IMR-90 (cell line): ENCODE measurements at regions not wholly inside any gene's neighbourhood (a gene's known extent, or its start where the extent isn't known, plus 50 kb on each side); places are given as distances from the start of the nearest gene placed in this dataset.

Experiments used
- ATAC-seq: fragments of 200-7000 bp; cut with Tn5 transposase; 2 replicates; pipeline ENCODE4 v1.9.1; 2020; ENCODE audit warnings: low read depth, mild to moderate bottlenecking, moderate library complexity
- BruUV-seq: library from RNA; stranded (reverse); fragments of 400-500 nt; replicated peaks from 2 replicates; lab custom pipeline; 2021; lab: Mats Ljungman, UMichigan
- CTCF ChIA-PET: fragments of 300-600 bp; formaldehyde crosslinking; extraction: SDS; loops from one replicate; lab custom pipeline; 2021; ENCODE audit warnings: antibody characterized with exemption; lab: Yijun Ruan, JAX
- POLR2A ChIA-PET: fragments of 300-600 bp; sonication (Branson Sonifier 250); formaldehyde crosslinking; loops from one replicate; lab custom pipeline; 2022; ENCODE audit warnings: antibody characterized with exemption; ENCODE audit not compliant: unreplicated experiment; lab: Charles Lee
- DNase-seq: peaks from one replicate; pipeline ENCODE4 v3.0.0; 2013
- H2AFZ ChIP-seq: replicated peaks from 2 replicates; pipeline ENCODE3; 2013; ENCODE audit warnings: low read length, mild to moderate bottlenecking; ENCODE audit not compliant: poor library complexity
- H2AK5ac ChIP-seq: 2 replicates; pipeline ENCODE4 v1.6.1; 2013; ENCODE audit warnings: low read depth, low read length, inconsistent platforms
- H2AK9ac ChIP-seq: replicated peaks from 2 replicates; pipeline ENCODE3; 2013; ENCODE audit warnings: mild to moderate bottlenecking, low read depth, low read length, moderate library complexity; ENCODE audit not compliant: poor library complexity
- H2BK120ac ChIP-seq: 2 replicates; pipeline ENCODE4 v1.6.1; 2013; ENCODE audit warnings: low read depth, low read length, inconsistent platforms
- H2BK15ac ChIP-seq: 3 replicates; pipeline ENCODE4 v1.6.1; 2013; ENCODE audit warnings: low read depth, low read length, inconsistent platforms
- H2BK20ac ChIP-seq: 2 replicates; pipeline ENCODE4 v1.6.1; 2013; ENCODE audit warnings: low read depth, mild to moderate bottlenecking, inconsistent platforms, low read length, moderate library complexity
- H2BK5ac ChIP-seq: 2 replicates; pipeline ENCODE4 v1.6.1; 2013; ENCODE audit warnings: mild to moderate bottlenecking, low read depth, low read length, inconsistent platforms; ENCODE audit not compliant: poor library complexity, severe bottlenecking
- H3K14ac ChIP-seq: replicated peaks from 2 replicates; pipeline ENCODE4 v1.6.1; 2013; ENCODE audit warnings: low read depth, low read length, inconsistent platforms
- H3K18ac ChIP-seq: 2 replicates; pipeline ENCODE4 v1.6.1; 2013; ENCODE audit warnings: low read depth, low read length, control low read depth
- H3K23ac ChIP-seq: 2 replicates; pipeline ENCODE4 v1.6.1; 2013; ENCODE audit warnings: low read depth, low read length, inconsistent platforms
- H3K27ac ChIP-seq: 2 replicates; pipeline ENCODE4 v1.5.1; 2013; ENCODE audit warnings: mild to moderate bottlenecking, control low read depth, low read length; ENCODE audit not compliant: insufficient read depth
- H3K27me3 ChIP-seq: 2 replicates; pipeline ENCODE4 v1.6.1; 2013; ENCODE audit warnings: low read length; ENCODE audit not compliant: control insufficient read depth, insufficient read depth
- H3K36me3 ChIP-seq: 2 replicates; pipeline ENCODE4 v1.6.1; 2013; ENCODE audit warnings: low read length, mixed read lengths; ENCODE audit not compliant: control insufficient read depth, insufficient read depth
- H3K4ac ChIP-seq: 2 replicates; pipeline ENCODE4 v1.6.1; 2013; ENCODE audit warnings: low read depth, low read length, inconsistent platforms
- H3K4me1 ChIP-seq: 2 replicates; pipeline ENCODE4 v1.6.1; 2013; ENCODE audit warnings: low read length, mixed read lengths; ENCODE audit not compliant: control insufficient read depth, insufficient read depth
- H3K4me2 ChIP-seq: 2 replicates; pipeline ENCODE4 v1.6.1; 2013; ENCODE audit warnings: low read depth, mild to moderate bottlenecking, control low read depth, low read length, moderate library complexity
- H3K4me3 ChIP-seq: 2 replicates; pipeline ENCODE4 v1.5.1; 2013; ENCODE audit warnings: low read depth, mild to moderate bottlenecking, control low read depth, low read length, moderate library complexity; ENCODE audit not compliant: insufficient read depth
- H3K56ac ChIP-seq: 2 replicates; pipeline ENCODE4 v1.6.1; 2013; ENCODE audit warnings: low read length, inconsistent platforms; ENCODE audit not compliant: insufficient read depth; ENCODE audit errors: extremely low read depth
- H3K79me1 ChIP-seq, 2 experiments: 2 replicates each; pipeline ENCODE4 v1.6.1; 2013; ENCODE audit warnings: low read length in 2 of 2, inconsistent platforms in 1 of 2, low read depth in 1 of 2
- H3K9ac ChIP-seq: 2 replicates; pipeline ENCODE4 v1.6.1; 2013; ENCODE audit warnings: low read depth, low read length, control low read depth
- H3K9me1 ChIP-seq: 2 replicates; pipeline ENCODE4 v1.6.1; 2013; ENCODE audit warnings: low read length, inconsistent platforms; ENCODE audit not compliant: insufficient read depth
- H3K9me3 ChIP-seq: 2 replicates; pipeline ENCODE4 v1.6.1; 2013; ENCODE audit warnings: low read length; ENCODE audit not compliant: control insufficient read depth, insufficient read depth
- H4K20me1 ChIP-seq: 2 replicates; pipeline ENCODE4 v1.6.1; 2013; ENCODE audit warnings: low read length, inconsistent platforms; ENCODE audit not compliant: insufficient read depth
- H4K5ac ChIP-seq: 2 replicates; pipeline ENCODE4 v1.6.1; 2013; ENCODE audit warnings: mild to moderate bottlenecking, low read depth, low read length, control low read depth
- H4K8ac ChIP-seq, 2 experiments: 2 replicates each; pipeline ENCODE4 v1.6.1; 2013; ENCODE audit warnings: low read depth in 2 of 2, low read length in 2 of 2, control low read depth in 1 of 2, inconsistent platforms in 1 of 2
- H4K91ac ChIP-seq: 2 replicates; pipeline ENCODE4 v1.6.1; 2013; ENCODE audit warnings: low read depth, low read length, inconsistent platforms; ENCODE audit not compliant: insufficient read depth
- CEBPB ChIP-seq: IDR thresholded peaks from 2 replicates; pipeline ENCODE4 v1.6.1; 2012; ENCODE audit warnings: low read depth, low read length, improper control_type of control experiment
- MXI1 ChIP-seq: IDR thresholded peaks from 2 replicates; pipeline ENCODE4 v1.6.1; 2012; ENCODE audit warnings: low read depth, mild to moderate bottlenecking, low read length, moderate library complexity, borderline replicate concordance
- SMC3 ChIP-seq: fragments of 150-350 bp; IDR thresholded peaks from 2 replicates; pipeline ENCODE4 v1.6.1; 2016; ENCODE audit warnings: low read depth, mild to moderate bottlenecking, antibody characterized with exemption, low read length, moderate library complexity
- WGBS, 2 experiments: methylation state at CpG; one replicate each; pipeline versions ENCODE4 v1.1.5 to v1.1.7; 2013; ENCODE audit warnings: missing lambda C conversion rate in 2 of 2; ENCODE audit not compliant: insufficient read length in 1 of 2; ENCODE audit errors: extremely low coverage in 2 of 2; 5-methylcytosine and 5-hydroxymethylcytosine counted together
- dilution Hi-C: fragments of 300-500 bp; cut with HindIII; formaldehyde crosslinking; loops from one replicate; pipeline ENCODE4 v1.14.3; 2018; ENCODE audit warnings: low sequenced_read_pairs; ENCODE audit not compliant: unreplicated experiment
- in situ Hi-C: fragments of 300-500 bp; cut with MboI; formaldehyde crosslinking; loops from 3 replicates; pipeline ENCODE4 v1.14.3; 2019; ENCODE audit warnings: low sequenced_read_pairs, inconsistent platforms, mixed read lengths
- intact Hi-C: fragments of 100-400 bp; cut with micrococcal nuclease; formaldehyde crosslinking; loops from 2 replicates; pipeline ENCODE4 v1.10.0; 2022
- TF ChIP-seq, protein P1 (sequence below): fragments of 150-350 bp; IDR thresholded peaks from 2 replicates; pipeline ENCODE4 v1.6.1; 2017; ENCODE audit warnings: mild to moderate bottlenecking, antibody characterized with exemption, low read length, low read depth

DNA sequence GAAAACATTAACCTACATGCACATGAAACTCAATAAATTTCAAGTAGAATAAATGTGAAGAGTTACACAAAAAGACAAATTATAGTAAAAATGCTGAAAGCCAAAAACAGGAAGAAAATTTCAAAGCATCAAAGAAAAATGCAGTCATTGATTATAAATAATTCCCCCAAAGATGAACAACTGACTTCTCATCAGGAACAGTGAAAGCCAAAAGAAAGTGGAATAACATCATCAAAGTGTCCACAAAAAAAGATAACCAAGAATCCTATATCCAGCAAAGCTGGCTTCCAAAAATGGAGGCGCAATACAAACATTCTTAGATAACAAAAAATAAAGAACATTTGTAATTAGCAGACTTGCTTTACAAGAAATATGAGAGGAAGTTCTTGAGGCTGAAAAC, 161.6 kb downstream of the CMPK2 start:
- ChIA-PET CTCF (no interaction called here), POLR2A (no interaction called here)
- Histone ChIP-seq H3K56ac (no peak overlapping the region), H3K27ac (no peak overlapping the region), H3K79me1 (no peaks in the 10 kb centered on the region), H3K4ac (no peak overlapping the region), H3K14ac (no peak overlapping the region), H3K9ac (no peak overlapping the region), H4K8ac (no peak overlapping the region), H2AK5ac (no peak overlapping the region), H3K4me2 (no peak overlapping the region), H3K9me1 (no peaks in the 10 kb centered on the region), H2BK20ac (no peak overlapping the region), H2BK120ac (no peak overlapping the region), H2BK15ac (no peak overlapping the region), H3K18ac (no peak overlapping the region), H3K4me1 (no peaks in the 10 kb centered on the region), H3K4me3 (no peak overlapping the region), H3K36me3 (no peaks in the 10 kb centered on the region), H3K27me3 (no peaks in the 10 kb centered on the region), H3K9me3 (no peaks in the 10 kb centered on the region; the same call in 1 of the 2 replicates), H4K5ac (no peak overlapping the region), H4K91ac (no peak overlapping the region), H3K23ac (no peak overlapping the region), H2AK9ac (no peak overlapping the region), H4K20me1 (no peaks in the 10 kb centered on the region), H2AFZ (no peak overlapping the region), H2BK5ac (no peak overlapping the region)
- intact Hi-C loops = no loop called here
- ATAC-seq (no peak), DNase-seq (no peak)
- in situ Hi-C loops = no loop called here
- dilution Hi-C loops = no loop called here
- BruUV-seq = no TSS peak
- no CpG with 5 or more reads among the region's 1 CpG for WGBS, 2 experiments
- TF ChIP-seq CEBPB (no peak), SMC3 (no peak), MXI1 (no peak)
- TF ChIP-seq, protein P1, sequence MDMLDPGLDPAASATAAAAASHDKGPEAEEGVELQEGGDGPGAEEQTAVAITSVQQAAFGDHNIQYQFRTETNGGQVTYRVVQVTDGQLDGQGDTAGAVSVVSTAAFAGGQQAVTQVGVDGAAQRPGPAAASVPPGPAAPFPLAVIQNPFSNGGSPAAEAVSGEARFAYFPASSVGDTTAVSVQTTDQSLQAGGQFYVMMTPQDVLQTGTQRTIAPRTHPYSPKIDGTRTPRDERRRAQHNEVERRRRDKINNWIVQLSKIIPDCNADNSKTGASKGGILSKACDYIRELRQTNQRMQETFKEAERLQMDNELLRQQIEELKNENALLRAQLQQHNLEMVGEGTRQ = no peak
